OCI-LY1 (cell line): ENCODE measurements at regions not wholly inside any gene's neighbourhood (a gene's known extent, or its start where the extent isn't known, plus 50 kb on each side); places are given as distances from the start of the nearest gene placed in this dataset.

Experiments
- CTCF ChIP-seq: fragments of 200-600 bp; sonication (generic), shearing (Covaris generic); IDR thresholded peaks from 2 replicates; pipeline ENCODE4 v1.5.1; 2017; ENCODE audit warnings: mild to moderate bottlenecking, antibody characterized with exemption, low read length, moderate library complexity, mixed read lengths
- EZH2 ChIP-seq: fragments of 200-600 bp; sonication (generic), shearing (Covaris generic); IDR thresholded peaks from 2 replicates; pipeline ENCODE4 v1.8.0; 2017; ENCODE audit warnings: borderline replicate concordance, mixed run types, mild to moderate bottlenecking, antibody characterized with exemption, low read length, moderate library complexity, mixed read lengths

- TF ChIP-seq CTCF (no peak), EZH2 (no peak)
Measured at GRCh38 chr7:88402529-88402928, 95.8 kb upstream of the STEAP4 start.
